ENCODE measurements at regions not wholly inside any gene's neighbourhood (a gene's known extent, or its start where the extent isn't known, plus 50 kb on each side); places are given as distances from the start of the nearest gene placed in this dataset.
"Not testable (repeated sequence)": the region's sequence is repeated elsewhere in the genome, so short reads cannot be mapped to it uniquely, and the experiment has no call there.

- no peak for DNase-seq (ENCODE audit: low spot score)
Measured at GRCh38 chrX:104391906-104392305, 137.2 kb upstream of the ESX1 start.

- no peak for DNase-seq (ENCODE audit: low spot score)
Measured at GRCh38 chrX:104376937-104377336, 122.2 kb upstream of the ESX1 start.

- no peak for DNase-seq (ENCODE audit: low spot score)
Measured at GRCh38 chrX:104372547-104372946, 117.8 kb upstream of the ESX1 start.

- peak; percentile 30 for DNase-seq (ENCODE audit: low spot score)
Measured at GRCh38 chrX:104370089-104370488, 115.4 kb upstream of the ESX1 start.

- DNase-seq (ENCODE audit: low spot score): not testable (repeated sequence)
Measured at GRCh38 chrX:104360774-104361173, 106.0 kb upstream of the ESX1 start.

- DNase-seq (ENCODE audit: low spot score): no peak
Measured at GRCh38 chrX:104359124-104359523, 104.4 kb upstream of the ESX1 start.

GRCh38 chrX:104351173-104351769, 96.5 kb upstream of the ESX1 start:
- peak; percentile 3 for DNase-seq (ENCODE audit: low spot score)

- no peak for DNase-seq (ENCODE audit: low spot score)
Measured at GRCh38 chrX:104347860-104348259, 93.1 kb upstream of the ESX1 start.

- DNase-seq (ENCODE audit: low spot score): peak; percentile 31
Measured at GRCh38 chrX:104343428-104344129, 88.8 kb upstream of the ESX1 start.

- no peak for DNase-seq (ENCODE audit: low spot score)
Measured at GRCh38 chrX:104342065-104342464, 87.3 kb upstream of the ESX1 start.

- no peak for DNase-seq (ENCODE audit: low spot score)
Measured at GRCh38 chrX:104335756-104336155, 81.0 kb upstream of the ESX1 start.

- no peak for DNase-seq (ENCODE audit: low spot score)
Measured at GRCh38 chrX:104334971-104335370, 80.2 kb upstream of the ESX1 start.

- DNase-seq (ENCODE audit: low spot score): no peak
Measured at GRCh38 chrX:104330966-104331365, 76.2 kb upstream of the ESX1 start.

- no peak for DNase-seq (ENCODE audit: low spot score)
Measured at GRCh38 chrX:104329731-104330130, 75.0 kb upstream of the ESX1 start.

- DNase-seq (ENCODE audit: low spot score): no peak
Measured at GRCh38 chrX:104325213-104325585, 70.5 kb upstream of the ESX1 start.

- no peak for DNase-seq (ENCODE audit: low spot score)
Measured at GRCh38 chrX:104324461-104325212, 69.9 kb upstream of the ESX1 start.

GRCh38 chrX:104319346-104319745, 64.6 kb upstream of the ESX1 start:
- DNase-seq (ENCODE audit: low spot score): no peak

- DNase-seq (ENCODE audit: low spot score): peak; percentile 7
Measured at GRCh38 chrX:104318330-104319009, 63.7 kb upstream of the ESX1 start.

GRCh38 chrX:104316739-104317138, 62.0 kb upstream of the ESX1 start:
- no peak for DNase-seq (ENCODE audit: low spot score)

GRCh38 chrX:104315555-104315954, 60.8 kb upstream of the ESX1 start:
- DNase-seq (ENCODE audit: low spot score): no peak

GRCh38 chrX:104310657-104311254, 56.0 kb upstream of the ESX1 start:
- no peak for DNase-seq (ENCODE audit: low spot score)

GRCh38 chrX:104310090-104310489, 55.4 kb upstream of the ESX1 start:
- DNase-seq (ENCODE audit: low spot score): no peak

All from iPS-NIHi11 (cell line).